Rectal smooth muscle tissue (tissue), 1 donor: ENCODE measurements at regions not wholly inside any gene's neighbourhood (a gene's known extent, or its start where the extent isn't known, plus 50 kb on each side); places are given as distances from the start of the nearest gene placed in this dataset.

Experiments used
- H3K27ac ChIP-seq: one replicate; pipeline ENCODE4 v1.7.0; 2013; ENCODE audit warnings: low read depth, low read length, inconsistent platforms
- H3K27me3 ChIP-seq: one replicate; pipeline ENCODE4 v1.7.0; 2013; ENCODE audit warnings: low read length; ENCODE audit not compliant: control insufficient read depth, insufficient read depth
- H3K36me3 ChIP-seq: one replicate; pipeline ENCODE4 v1.7.0; 2013; ENCODE audit warnings: low read length; ENCODE audit not compliant: control insufficient read depth, insufficient read depth
- H3K4me1 ChIP-seq: one replicate; pipeline ENCODE4 v1.7.0; 2013; ENCODE audit warnings: low read length; ENCODE audit not compliant: control insufficient read depth, insufficient read depth
- H3K4me3 ChIP-seq: one replicate; pipeline ENCODE4 v1.7.0; 2013; ENCODE audit warnings: low read length
- H3K9ac ChIP-seq: one replicate; pipeline ENCODE4 v1.7.0; 2013; ENCODE audit warnings: low read length

GRCh38 chr3:86744051-86744450, 246.9 kb downstream of the VGLL3 start:
- H3K9ac ChIP-seq: no peak overlapping the region
- H3K27me3 ChIP-seq: no peaks in the 10 kb centered on the region
- no peak overlapping the region for H3K27ac ChIP-seq
- no peaks in the 10 kb centered on the region for H3K36me3 ChIP-seq
- H3K4me3 ChIP-seq: no peak overlapping the region
- H3K4me1 ChIP-seq: no peaks in the 10 kb centered on the region

- Histone ChIP-seq H3K9ac (no peak overlapping the region), H3K36me3 (no peaks in the 10 kb centered on the region), H3K27ac (no peak overlapping the region), H3K4me1 (no peaks in the 10 kb centered on the region), H3K27me3 (no peaks in the 10 kb centered on the region), H3K4me3 (no peak overlapping the region)
Measured at GRCh38 chr3:86743233-86743632, 247.7 kb downstream of the VGLL3 start.

- no peak overlapping the region for H3K27ac ChIP-seq
- no peak overlapping the region for H3K9ac ChIP-seq
- H3K27me3 ChIP-seq: no peaks in the 10 kb centered on the region
- H3K4me3 ChIP-seq: no peak overlapping the region
- no peaks in the 10 kb centered on the region for H3K4me1 ChIP-seq
- H3K36me3 ChIP-seq: no peaks in the 10 kb centered on the region
Measured at GRCh38 chr3:86740751-86741150, 250.2 kb downstream of the VGLL3 start.

GRCh38 chr3:86739244-86739643, 251.7 kb downstream of the VGLL3 start:
- Histone ChIP-seq H3K36me3 (no peaks in the 10 kb centered on the region), H3K27ac (no peak overlapping the region), H3K4me1 (no peaks in the 10 kb centered on the region), H3K27me3 (no peaks in the 10 kb centered on the region), H3K9ac (no peak overlapping the region), H3K4me3 (no peak overlapping the region)

GRCh38 chr3:86738684-86739083, 252.3 kb downstream of the VGLL3 start:
- no peak overlapping the region for H3K9ac ChIP-seq
- no peak overlapping the region for H3K27ac ChIP-seq
- H3K27me3 ChIP-seq: no peaks in the 10 kb centered on the region
- H3K4me1 ChIP-seq: no peaks in the 10 kb centered on the region
- no peaks in the 10 kb centered on the region for H3K36me3 ChIP-seq
- no peak overlapping the region for H3K4me3 ChIP-seq

GRCh38 chr3:86737517-86737916, 253.4 kb downstream of the VGLL3 start:
- H3K4me3 ChIP-seq: no peak overlapping the region
- H3K27ac ChIP-seq: no peak overlapping the region
- no peak overlapping the region for H3K9ac ChIP-seq
- H3K4me1 ChIP-seq: no peaks in the 10 kb centered on the region
- no peaks in the 10 kb centered on the region for H3K36me3 ChIP-seq
- H3K27me3 ChIP-seq: no peaks in the 10 kb centered on the region

GRCh38 chr3:86733257-86733656, 257.7 kb downstream of the VGLL3 start:
- Histone ChIP-seq H3K4me1 (no peaks in the 10 kb centered on the region), H3K9ac (no peak overlapping the region), H3K27ac (no peak overlapping the region), H3K36me3 (no peaks in the 10 kb centered on the region), H3K27me3 (no peaks in the 10 kb centered on the region), H3K4me3 (no peak overlapping the region)

- Histone ChIP-seq H3K27ac (no peak overlapping the region), H3K27me3 (no peaks in the 10 kb centered on the region), H3K9ac (no peak overlapping the region), H3K4me1 (no peaks in the 10 kb centered on the region), H3K4me3 (no peak overlapping the region), H3K36me3 (no peaks in the 10 kb centered on the region)
Measured at GRCh38 chr3:86731501-86731901, 259.4 kb downstream of the VGLL3 start.

GRCh38 chr3:86723433-86723832, 267.5 kb downstream of the VGLL3 start:
- Histone ChIP-seq H3K27me3 (no peaks in the 10 kb centered on the region), H3K27ac (no peak overlapping the region), H3K36me3 (no peaks in the 10 kb centered on the region), H3K9ac (no peak overlapping the region), H3K4me3 (no peak overlapping the region), H3K4me1 (no peaks in the 10 kb centered on the region)

- no peaks in the 10 kb centered on the region for H3K4me1 ChIP-seq
- H3K27ac ChIP-seq: no peak overlapping the region
- H3K9ac ChIP-seq: no peak overlapping the region
- no peaks in the 10 kb centered on the region for H3K27me3 ChIP-seq
- H3K36me3 ChIP-seq: no peaks in the 10 kb centered on the region
- H3K4me3 ChIP-seq: no peak overlapping the region
Measured at GRCh38 chr3:86711634-86712033, 279.3 kb downstream of the VGLL3 start.

- H3K27me3 ChIP-seq: no peaks in the 10 kb centered on the region
- no peak overlapping the region for H3K27ac ChIP-seq
- H3K36me3 ChIP-seq: no peaks in the 10 kb centered on the region
- no peak overlapping the region for H3K9ac ChIP-seq
- no peak overlapping the region for H3K4me3 ChIP-seq
- H3K4me1 ChIP-seq: no peaks in the 10 kb centered on the region
Measured at GRCh38 chr3:86708893-86709292, 282.1 kb downstream of the VGLL3 start.

- no peaks in the 10 kb centered on the region for H3K36me3 ChIP-seq
- H3K9ac ChIP-seq: no peak overlapping the region
- no peak overlapping the region for H3K4me3 ChIP-seq
- no peak overlapping the region for H3K27ac ChIP-seq
- H3K27me3 ChIP-seq: no peaks in the 10 kb centered on the region
- H3K4me1 ChIP-seq: no peaks in the 10 kb centered on the region
Measured at GRCh38 chr3:86702381-86702958, 288.5 kb downstream of the VGLL3 start.

GRCh38 chr3:86695752-86696151, 295.2 kb downstream of the VGLL3 start:
- Histone ChIP-seq H3K4me3 (no peak overlapping the region), H3K27ac (no peak overlapping the region), H3K36me3 (no peaks in the 10 kb centered on the region), H3K9ac (no peak overlapping the region), H3K27me3 (no peaks in the 10 kb centered on the region), H3K4me1 (no peaks in the 10 kb centered on the region)
